ENCODE measurements at regions not wholly inside any gene's neighbourhood (a gene's known extent, or its start where the extent isn't known, plus 50 kb on each side); places are given as distances from the start of the nearest gene placed in this dataset.

GRCh38 chr22:49447837-49448236 lies 379.8 kb downstream of the BRD1 start:
- Histone ChIP-seq H3K9ac (ENCODE audit: low read length) (no peak overlapping the region), H3K27ac (ENCODE audit: low read depth, low read length) (no peak overlapping the region), H3K4me3 (ENCODE audit: low read length) (no peak overlapping the region), H3K27me3 (ENCODE audit: control insufficient read depth, insufficient read depth, low read length) (peaks cover 7% of the 10 kb centered on the region), H3K4me1 (ENCODE audit: control insufficient read depth, insufficient read depth, low read length) (no peaks in the 10 kb centered on the region), H3K36me3 (ENCODE audit: control insufficient read depth, insufficient read depth, low read length) (no peaks in the 10 kb centered on the region)

- Histone ChIP-seq H3K4me1 (ENCODE audit: control insufficient read depth, insufficient read depth, low read length) (no peaks in the 10 kb centered on the region), H3K27me3 (ENCODE audit: control insufficient read depth, insufficient read depth, low read length) (peaks cover 7% of the 10 kb centered on the region), H3K9ac (ENCODE audit: low read length) (no peak overlapping the region), H3K4me3 (ENCODE audit: low read length) (no peak overlapping the region), H3K36me3 (ENCODE audit: control insufficient read depth, insufficient read depth, low read length) (no peaks in the 10 kb centered on the region), H3K27ac (ENCODE audit: low read depth, low read length) (no peak overlapping the region)
These were observed 380.6 kb downstream of the BRD1 start for GRCh38 chr22:49446759-49447710.

GRCh38 chr22:49446145-49446758 lies 381.4 kb downstream of the BRD1 start:
- H3K27me3 ChIP-seq (ENCODE audit: control insufficient read depth, insufficient read depth, low read length): peaks cover 7% of the 10 kb centered on the region
- no peak overlapping the region for H3K27ac ChIP-seq (ENCODE audit: low read depth, low read length)
- no peak overlapping the region for H3K9ac ChIP-seq (ENCODE audit: low read length)
- no peaks in the 10 kb centered on the region for H3K4me1 ChIP-seq (ENCODE audit: control insufficient read depth, insufficient read depth, low read length)
- H3K4me3 ChIP-seq (ENCODE audit: low read length): no peak overlapping the region
- H3K36me3 ChIP-seq (ENCODE audit: control insufficient read depth, insufficient read depth, low read length): no peaks in the 10 kb centered on the region

- Histone ChIP-seq H3K36me3 (ENCODE audit: control insufficient read depth, insufficient read depth, low read length) (no peaks in the 10 kb centered on the region), H3K4me1 (ENCODE audit: control insufficient read depth, insufficient read depth, low read length) (no peaks in the 10 kb centered on the region), H3K27ac (ENCODE audit: low read depth, low read length) (no peak overlapping the region), H3K27me3 (ENCODE audit: control insufficient read depth, insufficient read depth, low read length) (peaks cover 7% of the 10 kb centered on the region), H3K4me3 (ENCODE audit: low read length) (no peak overlapping the region), H3K9ac (ENCODE audit: low read length) (no peak overlapping the region)
These were observed 382.9 kb downstream of the BRD1 start for GRCh38 chr22:49444781-49445180.

- Histone ChIP-seq H3K36me3 (ENCODE audit: control insufficient read depth, insufficient read depth, low read length) (no peaks in the 10 kb centered on the region), H3K27ac (ENCODE audit: low read depth, low read length) (no peak overlapping the region), H3K9ac (ENCODE audit: low read length) (no peak overlapping the region), H3K4me3 (ENCODE audit: low read length) (no peak overlapping the region), H3K4me1 (ENCODE audit: control insufficient read depth, insufficient read depth, low read length) (no peaks in the 10 kb centered on the region), H3K27me3 (ENCODE audit: control insufficient read depth, insufficient read depth, low read length) (no peaks in the 10 kb centered on the region)
These were observed 386.7 kb downstream of the BRD1 start for GRCh38 chr22:49440931-49441330.

GRCh38 chr22:49439373-49439772 lies 388.3 kb downstream of the BRD1 start:
- Histone ChIP-seq H3K4me1 (ENCODE audit: control insufficient read depth, insufficient read depth, low read length) (no peaks in the 10 kb centered on the region), H3K4me3 (ENCODE audit: low read length) (no peak overlapping the region), H3K27me3 (ENCODE audit: control insufficient read depth, insufficient read depth, low read length) (no peaks in the 10 kb centered on the region), H3K36me3 (ENCODE audit: control insufficient read depth, insufficient read depth, low read length) (no peaks in the 10 kb centered on the region), H3K9ac (ENCODE audit: low read length) (no peak overlapping the region), H3K27ac (ENCODE audit: low read depth, low read length) (no peak overlapping the region)

GRCh38 chr22:49437956-49438355 lies 389.7 kb downstream of the BRD1 start:
- Histone ChIP-seq H3K9ac (ENCODE audit: low read length) (no peak overlapping the region), H3K4me1 (ENCODE audit: control insufficient read depth, insufficient read depth, low read length) (no peaks in the 10 kb centered on the region), H3K4me3 (ENCODE audit: low read length) (no peak overlapping the region), H3K27ac (ENCODE audit: low read depth, low read length) (no peak overlapping the region), H3K36me3 (ENCODE audit: control insufficient read depth, insufficient read depth, low read length) (no peaks in the 10 kb centered on the region), H3K27me3 (ENCODE audit: control insufficient read depth, insufficient read depth, low read length) (no peaks in the 10 kb centered on the region)

GRCh38 chr22:49437356-49437755 lies 390.3 kb downstream of the BRD1 start:
- no peaks in the 10 kb centered on the region for H3K4me1 ChIP-seq (ENCODE audit: control insufficient read depth, insufficient read depth, low read length)
- H3K36me3 ChIP-seq (ENCODE audit: control insufficient read depth, insufficient read depth, low read length): no peaks in the 10 kb centered on the region
- H3K9ac ChIP-seq (ENCODE audit: low read length): no peak overlapping the region
- H3K27me3 ChIP-seq (ENCODE audit: control insufficient read depth, insufficient read depth, low read length): no peaks in the 10 kb centered on the region
- no peak overlapping the region for H3K27ac ChIP-seq (ENCODE audit: low read depth, low read length)
- H3K4me3 ChIP-seq (ENCODE audit: low read length): no peak overlapping the region

GRCh38 chr22:49436056-49436455 lies 391.6 kb downstream of the BRD1 start:
- no peaks in the 10 kb centered on the region for H3K36me3 ChIP-seq (ENCODE audit: control insufficient read depth, insufficient read depth, low read length)
- no peak overlapping the region for H3K4me3 ChIP-seq (ENCODE audit: low read length)
- no peaks in the 10 kb centered on the region for H3K4me1 ChIP-seq (ENCODE audit: control insufficient read depth, insufficient read depth, low read length)
- H3K9ac ChIP-seq (ENCODE audit: low read length): no peak overlapping the region
- H3K27ac ChIP-seq (ENCODE audit: low read depth, low read length): no peak overlapping the region
- no peaks in the 10 kb centered on the region for H3K27me3 ChIP-seq (ENCODE audit: control insufficient read depth, insufficient read depth, low read length)

- H3K9ac ChIP-seq (ENCODE audit: low read length): no peak overlapping the region
- no peaks in the 10 kb centered on the region for H3K36me3 ChIP-seq (ENCODE audit: control insufficient read depth, insufficient read depth, low read length)
- no peaks in the 10 kb centered on the region for H3K4me1 ChIP-seq (ENCODE audit: control insufficient read depth, insufficient read depth, low read length)
- H3K27ac ChIP-seq (ENCODE audit: low read depth, low read length): no peak overlapping the region
- no peak overlapping the region for H3K4me3 ChIP-seq (ENCODE audit: low read length)
- H3K27me3 ChIP-seq (ENCODE audit: control insufficient read depth, insufficient read depth, low read length): no peaks in the 10 kb centered on the region
These were observed 392.1 kb downstream of the BRD1 start for GRCh38 chr22:49435596-49435995.

- no peaks in the 10 kb centered on the region for H3K36me3 ChIP-seq (ENCODE audit: control insufficient read depth, insufficient read depth, low read length)
- no peaks in the 10 kb centered on the region for H3K4me1 ChIP-seq (ENCODE audit: control insufficient read depth, insufficient read depth, low read length)
- H3K27ac ChIP-seq (ENCODE audit: low read depth, low read length): no peak overlapping the region
- H3K27me3 ChIP-seq (ENCODE audit: control insufficient read depth, insufficient read depth, low read length): no peaks in the 10 kb centered on the region
- no peak overlapping the region for H3K4me3 ChIP-seq (ENCODE audit: low read length)
- H3K9ac ChIP-seq (ENCODE audit: low read length): no peak overlapping the region
These were observed 393.7 kb downstream of the BRD1 start for GRCh38 chr22:49433717-49434611.

- Histone ChIP-seq H3K36me3 (ENCODE audit: control insufficient read depth, insufficient read depth, low read length) (no peaks in the 10 kb centered on the region), H3K4me1 (ENCODE audit: control insufficient read depth, insufficient read depth, low read length) (no peaks in the 10 kb centered on the region), H3K27ac (ENCODE audit: low read depth, low read length) (no peak overlapping the region), H3K27me3 (ENCODE audit: control insufficient read depth, insufficient read depth, low read length) (no peaks in the 10 kb centered on the region), H3K9ac (ENCODE audit: low read length) (no peak overlapping the region), H3K4me3 (ENCODE audit: low read length) (no peak overlapping the region)
These were observed 394.7 kb downstream of the BRD1 start for GRCh38 chr22:49432897-49433443.
